H1 (cell line): ENCODE measurements at regions not wholly inside any gene's neighbourhood (a gene's known extent, or its start where the extent isn't known, plus 50 kb on each side); places are given as distances from the start of the nearest gene placed in this dataset.

ENCODE experiments used
- CTCF ChIA-PET: fragments of 300-600 bp; sonication (Branson Sonifier 250); formaldehyde crosslinking; loops from one replicate; lab custom pipeline; 2021; ENCODE audit not compliant: partially characterized antibody; lab: Charles Lee
- POLR2A ChIA-PET: fragments of 300-600 bp; sonication (Branson Sonifier 250); formaldehyde crosslinking; loops from one replicate; lab custom pipeline; 2021; ENCODE audit warnings: inconsistent platforms; ENCODE audit not compliant: partially characterized antibody; lab: Charles Lee
- DNase-seq, 2 experiments: peaks; one replicate each; pipeline versions ENCODE4 v3.0.0 to v3.0.0-alpha.2; 2010 to 2022; ENCODE audit warnings: low spot score in 2 of 2, low read depth in 1 of 2, mixed read lengths in 1 of 2
- FAIRE-seq: peaks from 2 replicates; lab custom pipeline; 2011; peaks lifted over from hg19 to GRCh38; lab: Jason Lieb, UNC
- H2AFZ ChIP-seq: 2 replicates; pipeline ENCODE4 v1.8.1; 2012; ENCODE audit warnings: low read length, inconsistent platforms
- H2AK5ac ChIP-seq: 2 replicates; pipeline ENCODE4 v1.6.1; 2013; ENCODE audit warnings: low read depth, low read length
- H2BK120ac ChIP-seq: replicated peaks from 2 replicates; pipeline ENCODE3; 2013; ENCODE audit warnings: low read depth, low read length, inconsistent platforms
- H2BK12ac ChIP-seq: 2 replicates; pipeline ENCODE4 v1.6.1; 2013; ENCODE audit warnings: low read depth, low read length
- H2BK15ac ChIP-seq: 2 replicates; pipeline ENCODE4 v1.6.1; 2013; ENCODE audit warnings: low read length
- H2BK20ac ChIP-seq: 2 replicates; pipeline ENCODE4 v1.6.1; 2013; ENCODE audit warnings: low read length
- H2BK5ac ChIP-seq: 2 replicates; pipeline ENCODE4 v1.6.1; 2013; ENCODE audit warnings: low read depth, low read length
- H3K14ac ChIP-seq: 2 replicates; pipeline ENCODE4 v1.6.1; 2013; ENCODE audit warnings: inconsistent platforms; ENCODE audit not compliant: insufficient read length
- H3K18ac ChIP-seq: 2 replicates; pipeline ENCODE4 v1.6.1; 2013; ENCODE audit warnings: low read length; ENCODE audit errors: extremely low read depth
- H3K23ac ChIP-seq: 2 replicates; pipeline ENCODE4 v1.6.1; 2013; ENCODE audit warnings: inconsistent platforms; ENCODE audit not compliant: insufficient read length
- H3K23me2 ChIP-seq: 2 replicates; pipeline ENCODE4 v1.6.1; 2013; ENCODE audit warnings: low read depth, low read length
- H3K27ac ChIP-seq: 2 replicates; pipeline ENCODE4 v1.6.1; 2011; ENCODE audit warnings: low read depth, low read length, inconsistent platforms
- H3K27me3 ChIP-seq, 4 experiments: replicated peaks in 1 of 4; 1 replicate in 1 of 4; 2 replicates in 3 of 4; pipeline versions ENCODE4 v1.6.1 to v1.8.1; 2011 to 2013; ENCODE audit warnings: low read length in 3 of 4, mild to moderate bottlenecking in 3 of 4, inconsistent platforms in 2 of 4, mixed read lengths in 2 of 4, moderate library complexity in 1 of 4; ENCODE audit not compliant: control insufficient read depth in 3 of 4, insufficient read depth in 3 of 4; ENCODE audit errors: extremely low read depth in 1 of 4
- H3K36me3 ChIP-seq, 4 experiments: 2 replicates each; pipeline versions ENCODE4 v1.6.1 to v1.8.1; 2011 to 2013; ENCODE audit warnings: mild to moderate bottlenecking in 4 of 4, low read length in 3 of 4, moderate library complexity in 2 of 4, control low read depth in 1 of 4, inconsistent platforms in 1 of 4; ENCODE audit not compliant: insufficient read depth in 4 of 4, control insufficient read depth in 2 of 4
- H3K4ac ChIP-seq: replicated peaks from 2 replicates; pipeline ENCODE3; 2013; ENCODE audit warnings: low read length, low read depth, mixed read lengths, inconsistent platforms; ENCODE audit not compliant: insufficient read length
- H3K4me1 ChIP-seq, 4 experiments: replicated peaks in 1 of 4; 1 replicate in 1 of 4; 2 replicates in 3 of 4; pipeline versions ENCODE4 v1.6.1 to v1.8.1; 2011 to 2013; ENCODE audit warnings: low read length in 3 of 4, inconsistent platforms in 2 of 4, mixed read lengths in 1 of 4; ENCODE audit not compliant: insufficient read depth in 4 of 4, control insufficient read depth in 3 of 4
- H3K4me2 ChIP-seq, 2 experiments: 2 replicates each; pipeline versions ENCODE4 v1.6.1 to v1.8.1; 2011 to 2013; ENCODE audit warnings: low read depth in 2 of 2, low read length in 2 of 2, control low read depth in 1 of 2, inconsistent platforms in 1 of 2, mild to moderate bottlenecking in 1 of 2; ENCODE audit not compliant: insufficient read depth in 1 of 2
- H3K4me3 ChIP-seq, 4 experiments: fragments of 200-600, 300-600 bp in 1 of 4; sonication (generic), shearing (Covaris generic), sonication (Bioruptor Twin) in 1 of 4; 2 replicates each; pipeline versions ENCODE4 v1.5.1 to v1.8.1; 2011 to 2016; ENCODE audit warnings: low read length in 4 of 4, low read depth in 3 of 4, control low read depth in 2 of 4, inconsistent platforms in 2 of 4, mild to moderate bottlenecking in 2 of 4, mixed read lengths in 1 of 4, moderate library complexity in 1 of 4; ENCODE audit not compliant: insufficient read depth in 2 of 4; ENCODE audit errors: extremely low read depth in 1 of 4
- H3K56ac ChIP-seq: replicated peaks from 2 replicates; pipeline ENCODE3; 2013; ENCODE audit warnings: low read depth, mild to moderate bottlenecking, mixed read lengths, low read length, inconsistent platforms; ENCODE audit not compliant: insufficient read length
- H3K79me1 ChIP-seq: 2 replicates; pipeline ENCODE4 v1.6.1; 2013; ENCODE audit warnings: low read depth, low read length, control low read depth
- H3K79me2 ChIP-seq, 2 experiments: 2 replicates each; pipeline versions ENCODE4 v1.6.1 to v1.8.1; 2012 to 2013; ENCODE audit warnings: low read length in 2 of 2, mild to moderate bottlenecking in 2 of 2, inconsistent platforms in 1 of 2; ENCODE audit not compliant: insufficient read depth in 2 of 2, control insufficient read depth in 1 of 2
- H3K9ac ChIP-seq, 4 experiments: replicated peaks in 1 of 4; 1 replicate in 1 of 4; 2 replicates in 3 of 4; pipeline versions ENCODE4 v1.6.1 to v1.8.1; 2011 to 2013; ENCODE audit warnings: low read depth in 3 of 4, low read length in 3 of 4, control low read depth in 2 of 4, mild to moderate bottlenecking in 2 of 4, moderate library complexity in 2 of 4, inconsistent platforms in 1 of 4; ENCODE audit errors: extremely low read depth in 1 of 4
- H3K9me3 ChIP-seq, 2 experiments: 2 replicates each; pipeline versions ENCODE4 v1.6.1 to v1.8.1; 2012 to 2013; ENCODE audit warnings: mild to moderate bottlenecking in 2 of 2, moderate library complexity in 2 of 2, control low read depth in 1 of 2, inconsistent platforms in 1 of 2, low read depth in 1 of 2, low read length in 1 of 2, mixed read lengths in 1 of 2; ENCODE audit not compliant: insufficient read depth in 2 of 2
- H4K20me1 ChIP-seq, 2 experiments: replicated peaks in 1 of 2; 2 replicates each; pipeline versions ENCODE3 to v1.8.1; 2011 to 2013; ENCODE audit warnings: inconsistent platforms in 2 of 2, low read length in 2 of 2, mild to moderate bottlenecking in 1 of 2; ENCODE audit not compliant: insufficient read depth in 2 of 2, control insufficient read depth in 1 of 2
- H4K5ac ChIP-seq: 2 replicates; pipeline ENCODE4 v1.6.1; 2013; ENCODE audit warnings: low read length, low read depth, mixed read lengths, inconsistent platforms; ENCODE audit not compliant: insufficient read length
- H4K8ac ChIP-seq: 2 replicates; pipeline ENCODE4 v1.8.0; 2013; ENCODE audit warnings: mild to moderate bottlenecking, moderate library complexity, low read length, inconsistent platforms; ENCODE audit not compliant: insufficient read depth; ENCODE audit errors: extremely low read depth
- H4K91ac ChIP-seq: replicated peaks from 2 replicates; pipeline ENCODE3; 2013; ENCODE audit warnings: low read length, mixed read lengths, inconsistent platforms; ENCODE audit not compliant: insufficient read length
- KDM1A ChIP-seq: fragments of 200-600, 300-600 bp; sonication (generic); IDR thresholded peaks from 2 replicates; pipeline ENCODE4 v1.7.1; 2016; ENCODE audit warnings: mild to moderate bottlenecking, low read length, borderline replicate concordance
- WGBS, 2 experiments: shearing (Covaris generic) in 1 of 2; methylation state at CpG; one replicate each; pipeline versions ENCODE4 v1.1.6 to v1.1.7; 2013 to 2015; ENCODE audit warnings: low lambda C conversion rate in 2 of 2, mixed read lengths in 2 of 2, inconsistent platforms in 1 of 2, low coverage in 1 of 2, missing lambda C conversion rate in 1 of 2; ENCODE audit not compliant: insufficient replicate concordance in 2 of 2, insufficient coverage in 1 of 2, insufficient read length in 1 of 2; ENCODE audit errors: extremely low coverage in 1 of 2, missing lambda C conversion rate in 1 of 2; 5-methylcytosine and 5-hydroxymethylcytosine counted together

DNA sequence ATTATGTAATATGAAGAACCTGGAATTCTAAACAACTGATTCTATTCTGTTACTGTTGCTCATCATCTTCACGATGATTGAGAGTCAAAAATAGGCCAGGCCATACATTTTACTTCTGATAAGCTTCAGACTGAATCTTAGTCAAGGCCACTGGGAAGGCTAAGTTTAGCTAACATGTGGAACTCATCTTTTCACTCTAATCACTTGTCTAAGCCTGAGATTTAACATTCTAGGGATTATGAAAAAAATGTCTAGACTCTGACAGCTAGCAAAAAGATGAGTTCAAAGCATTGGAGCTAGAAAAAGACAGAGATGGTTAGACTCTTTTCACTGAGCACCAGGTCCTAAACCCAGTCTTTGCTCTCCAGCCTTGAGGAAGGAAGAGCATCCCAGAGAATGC is 656.2 kb upstream of the IGFBP7 start:
- no peak overlapping the region for H3K4me2 ChIP-seq
- no peak overlapping the region for H3K14ac ChIP-seq
- no peaks in the 10 kb centered on the region for H3K4me1 ChIP-seq
- WGBS, 2 experiments, result 94% methylated on average over 1 of the region's 1 CpG; no CpG with 5 or more reads in 1 of the 2 experiments
- DNase-seq, result no peak
- H3K4ac ChIP-seq, result no peak overlapping the region
- no peak overlapping the region for H4K5ac ChIP-seq
- no peak overlapping the region for H2AFZ ChIP-seq
- H2BK20ac ChIP-seq, result no peak overlapping the region
- H4K91ac ChIP-seq, result no peak overlapping the region
- ChIA-PET POLR2A (no interaction called here), CTCF (no interaction called here)
- no peaks in the 10 kb centered on the region for H3K23me2 ChIP-seq
- no peak overlapping the region for H3K4me3 ChIP-seq
- no peaks in the 10 kb centered on the region for H3K9me3 ChIP-seq
- H3K23ac ChIP-seq, result no peak overlapping the region
- no peaks in the 10 kb centered on the region for H3K27me3 ChIP-seq
- no peaks in the 10 kb centered on the region for H3K79me2 ChIP-seq
- H2AK5ac ChIP-seq, result no peak overlapping the region
- no peak overlapping the region for H3K27ac ChIP-seq
- no peaks in the 10 kb centered on the region for H4K20me1 ChIP-seq
- H3K36me3 ChIP-seq, result no peaks in the 10 kb centered on the region
- H4K8ac ChIP-seq, result no peak overlapping the region
- no peak overlapping the region for H3K18ac ChIP-seq
- no peak for FAIRE-seq
- H3K9ac ChIP-seq, result no peak overlapping the region
- H2BK5ac ChIP-seq, result no peak overlapping the region
- H3K79me1 ChIP-seq, result no peaks in the 10 kb centered on the region
- no peak overlapping the region for H3K56ac ChIP-seq
- H2BK15ac ChIP-seq, result no peak overlapping the region
- H2BK12ac ChIP-seq, result no peak overlapping the region
- no peak overlapping the region for H2BK120ac ChIP-seq
- TF ChIP-seq KDM1A, result no peak
